Stimulated activated CD4-positive, alpha-beta T cell treated with anti-CD3 and anti-CD28 coated beads, Interleukin-15, amount 100 ng/mL, for 1 hour (primary cell): ENCODE measurements at regions not wholly inside any gene's neighbourhood (a gene's known extent, or its start where the extent isn't known, plus 50 kb on each side); places are given as distances from the start of the nearest gene placed in this dataset.

ENCODE experiments used
- DNase-seq, 2 donors: peaks; one replicate each; pipeline ENCODE4 v3.0.0-alpha.2; 2020; ENCODE audit warnings: low read depth in 1 of 2, low spot score in 1 of 2

- no peak for DNase-seq
Observed at GRCh38 chr19:28859811-28860210, 353.1 kb downstream of the UQCRFS1 start.

- DNase-seq = no peak
Observed at GRCh38 chr19:28858933-28859332, 354.0 kb downstream of the UQCRFS1 start.

GRCh38 chr19:28857967-28858366 lies 355.0 kb downstream of the UQCRFS1 start:
- no peak for DNase-seq

GRCh38 chr19:28855216-28855615 lies 357.7 kb downstream of the UQCRFS1 start:
- no peak for DNase-seq

GRCh38 chr19:28847468-28847867 lies 365.5 kb downstream of the UQCRFS1 start:
- no peak for DNase-seq

GRCh38 chr19:28846094-28846812 lies 366.7 kb downstream of the UQCRFS1 start:
- DNase-seq = no peak

- DNase-seq = no peak
Observed at GRCh38 chr19:28843761-28844492, 369.0 kb downstream of the UQCRFS1 start.

GRCh38 chr19:28841531-28841930 lies 371.4 kb downstream of the UQCRFS1 start:
- no peak for DNase-seq

- no peak for DNase-seq
Observed at GRCh38 chr19:28840891-28841290, 372.1 kb downstream of the UQCRFS1 start.

GRCh38 chr19:28839455-28839854 lies 373.5 kb downstream of the UQCRFS1 start:
- no peak for DNase-seq

GRCh38 chr19:28838909-28839308 lies 374.0 kb downstream of the UQCRFS1 start:
- DNase-seq = no peak

- no peak for DNase-seq
Observed at GRCh38 chr19:28836421-28836820, 376.5 kb downstream of the UQCRFS1 start.

GRCh38 chr19:28834996-28835395 lies 378.0 kb downstream of the UQCRFS1 start:
- DNase-seq = no peak

GRCh38 chr19:28831462-28831861 lies 381.5 kb downstream of the UQCRFS1 start:
- DNase-seq = no peak

GRCh38 chr19:28829762-28830161 lies 383.2 kb downstream of the UQCRFS1 start:
- no peak for DNase-seq

- DNase-seq = no peak
Observed at GRCh38 chr19:28829359-28829758, 383.6 kb downstream of the UQCRFS1 start.

GRCh38 chr19:28828276-28828870 lies 384.6 kb downstream of the UQCRFS1 start:
- no peak for DNase-seq

- DNase-seq = no peak
Observed at GRCh38 chr19:28827382-28827781, 385.6 kb downstream of the UQCRFS1 start.

- DNase-seq = no peak
Observed at GRCh38 chr19:28823338-28823961, 389.5 kb downstream of the UQCRFS1 start.

- no peak for DNase-seq
Observed at GRCh38 chr19:28820289-28820688, 392.7 kb downstream of the UQCRFS1 start.

GRCh38 chr19:28815257-28815656 lies 397.7 kb downstream of the UQCRFS1 start:
- no peak for DNase-seq

- DNase-seq = no peak
Observed at GRCh38 chr19:28794301-28794700, 418.6 kb downstream of the UQCRFS1 start.
